HL-60 (cell line): ENCODE measurements at regions not wholly inside any gene's neighbourhood (a gene's known extent, or its start where the extent isn't known, plus 50 kb on each side); places are given as distances from the start of the nearest gene placed in this dataset.

ENCODE experiments used
- CTCF ChIP-seq: IDR thresholded peaks from one replicate; pipeline ENCODE4 v1.5.1; 2011; ENCODE audit warnings: low read length, control low read depth, inconsistent platforms; ENCODE audit not compliant: insufficient read depth
- GABPA ChIP-seq: IDR thresholded peaks from 2 replicates; pipeline ENCODE4 v1.6.1; 2012; ENCODE audit warnings: low read depth
- POLR2AphosphoS5 ChIP-seq: IDR thresholded peaks from 2 replicates; pipeline ENCODE4 v1.6.1; 2012; ENCODE audit warnings: low read depth
- REST ChIP-seq: IDR thresholded peaks from 2 replicates; pipeline ENCODE4 v1.6.1; 2012; ENCODE audit warnings: low read depth; ENCODE audit not compliant: insufficient replicate concordance

GRCh38 chr4:154005171-154005520 lies 216.3 kb upstream of the SFRP2 start:
- TF ChIP-seq CTCF: no peak
- no peak for TF ChIP-seq GABPA
- no peak for TF ChIP-seq POLR2AphosphoS5
- TF ChIP-seq REST: no peak
